Esophagus muscularis mucosa (tissue), 3 donors: ENCODE measurements at regions not wholly inside any gene's neighbourhood (a gene's known extent, or its start where the extent isn't known, plus 50 kb on each side); places are given as distances from the start of the nearest gene placed in this dataset.

Source experiments
- CTCF ChIP-seq, 3 experiments: fragments of 200-600 bp in 2 of 3; fragments of 450-650 bp in 1 of 3; sonication (generic) in 2 of 3; IDR thresholded peaks; one replicate each; pipeline ENCODE4 v1.5.1; 2017 to 2019; ENCODE audit warnings: antibody characterized with exemption in 3 of 3, mild to moderate bottlenecking in 2 of 3, moderate library complexity in 1 of 3
- POLR2A ChIP-seq: fragments of 450-650 bp; IDR thresholded peaks from one replicate; pipeline ENCODE4 v1.6.1; 2017; ENCODE audit warnings: antibody characterized with exemption, moderate library complexity, mild to moderate bottlenecking, low read depth
- POLR2AphosphoS5 ChIP-seq, 2 donors: sonication (generic); formaldehyde crosslinking; IDR thresholded peaks; one replicate each; pipeline ENCODE4 v1.6.1; 2017; ENCODE audit warnings: antibody characterized with exemption in 2 of 2

- TF ChIP-seq CTCF (IDR thresholded peaks at IDR 0.05): no peak
- TF ChIP-seq POLR2A: no peak
- no peak for TF ChIP-seq POLR2AphosphoS5 (IDR thresholded peaks at IDR 0.05)
Measured at GRCh38 chr6:76326871-76327270, 254.4 kb upstream of the IMPG1 start.
